ENCODE measurements at regions not wholly inside any gene's neighbourhood (a gene's known extent, or its start where the extent isn't known, plus 50 kb on each side); places are given as distances from the start of the nearest gene placed in this dataset.

- H3K4me3 ChIP-seq (ENCODE audit: low read depth, low read length): no peak overlapping the region
- TF ChIP-seq MYC (IDR thresholded peaks at IDR 0.05; ENCODE audit: low read depth, low read length) (no peak), CTCF (IDR thresholded peaks at IDR 0.05; ENCODE audit: low read depth, low read length) (no peak), POLR2A (IDR thresholded peaks at IDR 0.05; ENCODE audit: extremely low read depth, insufficient read length) (no peak), MAX (IDR thresholded peaks at IDR 0.05; ENCODE audit: low read depth, low read length) (no peak)
- no peak for DNase-seq (ENCODE audit: low read depth)
Observed at GRCh38 chr13:82407321-82407720, 1475.0 kb downstream of the SLITRK1 start.

- DNase-seq (ENCODE audit: low read depth): no peak
- TF ChIP-seq MYC (IDR thresholded peaks at IDR 0.05; ENCODE audit: low read depth, low read length) (no peak), CTCF (IDR thresholded peaks at IDR 0.05; ENCODE audit: low read depth, low read length) (no peak), POLR2A (IDR thresholded peaks at IDR 0.05; ENCODE audit: extremely low read depth, insufficient read length) (no peak), MAX (IDR thresholded peaks at IDR 0.05; ENCODE audit: low read depth, low read length) (no peak)
- no peak overlapping the region for H3K4me3 ChIP-seq (ENCODE audit: low read depth, low read length)
Observed at GRCh38 chr13:82374719-82375118, 1507.6 kb downstream of the SLITRK1 start.

GRCh38 chr13:82370316-82370715 lies 1512.0 kb downstream of the SLITRK1 start:
- no peak overlapping the region for H3K4me3 ChIP-seq (ENCODE audit: low read depth, low read length)
- TF ChIP-seq CTCF (IDR thresholded peaks at IDR 0.05; ENCODE audit: low read depth, low read length) (no peak), POLR2A (IDR thresholded peaks at IDR 0.05; ENCODE audit: extremely low read depth, insufficient read length) (no peak), MAX (IDR thresholded peaks at IDR 0.05; ENCODE audit: low read depth, low read length) (no peak), MYC (IDR thresholded peaks at IDR 0.05; ENCODE audit: low read depth, low read length) (no peak)
- no peak for DNase-seq (ENCODE audit: low read depth)

GRCh38 chr13:82364525-82364924 lies 1517.7 kb downstream of the SLITRK1 start:
- H3K4me3 ChIP-seq (ENCODE audit: low read depth, low read length): no peak overlapping the region
- TF ChIP-seq MYC (IDR thresholded peaks at IDR 0.05; ENCODE audit: low read depth, low read length) (no peak), MAX (IDR thresholded peaks at IDR 0.05; ENCODE audit: low read depth, low read length) (no peak)
- DNase-seq (ENCODE audit: low read depth): no peak

GRCh38 chr13:82358284-82358683 lies 1524.0 kb downstream of the SLITRK1 start:
- TF ChIP-seq POLR2A (IDR thresholded peaks at IDR 0.05; ENCODE audit: extremely low read depth, insufficient read length) (no peak), MYC (IDR thresholded peaks at IDR 0.05; ENCODE audit: low read depth, low read length) (no peak), CTCF (IDR thresholded peaks at IDR 0.05; ENCODE audit: low read depth, low read length) (no peak), MAX (IDR thresholded peaks at IDR 0.05; ENCODE audit: low read depth, low read length) (no peak)
- DNase-seq (ENCODE audit: low read depth): no peak
- no peak overlapping the region for H3K4me3 ChIP-seq (ENCODE audit: low read depth, low read length)

- H3K4me3 ChIP-seq (ENCODE audit: low read depth, low read length): no peak overlapping the region
- no peak for TF ChIP-seq MAX (IDR thresholded peaks at IDR 0.05; ENCODE audit: low read depth, low read length)
- TF ChIP-seq MYC (IDR thresholded peaks at IDR 0.05; ENCODE audit: low read depth, low read length): no peak
- TF ChIP-seq POLR2A (IDR thresholded peaks at IDR 0.05; ENCODE audit: extremely low read depth, insufficient read length): no peak
- no peak for TF ChIP-seq CTCF (IDR thresholded peaks at IDR 0.05; ENCODE audit: low read depth, low read length)
- peak; percentile 8 for DNase-seq (ENCODE audit: low read depth)
Observed at GRCh38 chr13:82356667-82357410, 1525.4 kb downstream of the SLITRK1 start.
